SHP77 treated with DMSO at 0.1 percent for 48 hours (cell line): ENCODE measurements at regions not wholly inside any gene's neighbourhood (a gene's known extent, or its start where the extent isn't known, plus 50 kb on each side); places are given as distances from the start of the nearest gene placed in this dataset.
"Not testable (repeated sequence)": the region's sequence is repeated elsewhere in the genome, so short reads cannot be mapped to it uniquely, and the experiment has no call there.

Experiments
- DNase-seq: peaks from one replicate; lab custom pipeline; 2025; lab: John Stamatoyannopoulos, UW

DNA sequence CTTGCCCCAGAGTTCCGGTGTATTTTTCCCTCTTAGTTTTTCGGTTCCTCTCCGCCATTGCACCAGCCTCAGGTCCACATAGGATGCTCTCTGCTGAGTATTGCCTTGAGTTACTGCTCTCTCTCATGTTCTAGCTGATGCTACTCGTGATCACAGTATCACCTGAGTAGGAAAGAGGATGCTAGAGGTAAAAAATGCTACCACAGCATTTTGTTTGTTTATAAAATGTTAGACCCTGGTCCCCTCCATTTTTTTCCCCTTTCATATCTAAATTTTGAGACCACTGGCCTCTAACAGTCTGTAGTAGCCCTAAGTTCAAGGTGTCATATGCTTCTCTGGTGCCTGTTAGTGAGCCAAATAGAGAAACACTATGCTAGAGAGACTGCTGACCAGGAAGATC lies 175.5 kb downstream of the OR2B2 start:
- no peak for DNase-seq

DNA sequence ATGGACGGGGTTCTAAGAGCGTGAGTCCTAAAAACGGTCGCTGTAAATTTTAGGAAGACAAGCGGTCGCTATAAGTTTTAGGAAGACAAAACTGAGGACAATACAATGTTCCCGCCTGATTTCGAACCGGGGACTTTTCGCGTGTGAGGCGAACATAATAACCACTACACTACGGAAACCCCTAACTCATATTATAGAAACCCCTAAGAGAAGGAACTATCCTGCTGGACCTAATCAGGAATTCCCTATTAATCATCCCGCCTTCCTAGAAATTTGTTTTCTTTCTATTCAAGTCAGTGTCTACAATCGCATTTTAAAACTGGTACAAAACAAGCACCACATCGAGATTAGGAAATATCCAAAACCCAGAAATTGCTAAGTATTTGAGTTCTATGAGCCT lies 183.8 kb downstream of the OR2B2 start:
- no peak for DNase-seq

DNA sequence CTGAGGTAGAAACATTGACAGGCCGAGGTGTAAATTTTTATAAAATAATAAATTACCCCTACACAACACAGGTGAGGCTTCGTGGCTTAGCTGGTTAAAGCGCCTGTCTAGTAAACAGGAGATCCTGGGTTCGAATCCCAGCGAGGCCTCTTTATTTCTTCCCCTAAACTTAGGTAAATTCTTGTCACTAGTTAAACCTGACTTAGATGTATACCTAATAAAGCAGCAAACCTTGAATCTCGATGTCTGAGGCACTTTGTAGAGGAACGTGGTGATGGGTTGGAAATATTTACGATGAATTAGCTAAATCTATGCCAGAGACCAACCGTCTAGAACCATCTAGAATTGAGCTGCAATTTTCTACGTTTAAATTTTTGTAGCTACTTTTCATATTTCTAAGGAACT lies 185.6 kb downstream of the OR2B2 start:
- no peak for DNase-seq

DNA sequence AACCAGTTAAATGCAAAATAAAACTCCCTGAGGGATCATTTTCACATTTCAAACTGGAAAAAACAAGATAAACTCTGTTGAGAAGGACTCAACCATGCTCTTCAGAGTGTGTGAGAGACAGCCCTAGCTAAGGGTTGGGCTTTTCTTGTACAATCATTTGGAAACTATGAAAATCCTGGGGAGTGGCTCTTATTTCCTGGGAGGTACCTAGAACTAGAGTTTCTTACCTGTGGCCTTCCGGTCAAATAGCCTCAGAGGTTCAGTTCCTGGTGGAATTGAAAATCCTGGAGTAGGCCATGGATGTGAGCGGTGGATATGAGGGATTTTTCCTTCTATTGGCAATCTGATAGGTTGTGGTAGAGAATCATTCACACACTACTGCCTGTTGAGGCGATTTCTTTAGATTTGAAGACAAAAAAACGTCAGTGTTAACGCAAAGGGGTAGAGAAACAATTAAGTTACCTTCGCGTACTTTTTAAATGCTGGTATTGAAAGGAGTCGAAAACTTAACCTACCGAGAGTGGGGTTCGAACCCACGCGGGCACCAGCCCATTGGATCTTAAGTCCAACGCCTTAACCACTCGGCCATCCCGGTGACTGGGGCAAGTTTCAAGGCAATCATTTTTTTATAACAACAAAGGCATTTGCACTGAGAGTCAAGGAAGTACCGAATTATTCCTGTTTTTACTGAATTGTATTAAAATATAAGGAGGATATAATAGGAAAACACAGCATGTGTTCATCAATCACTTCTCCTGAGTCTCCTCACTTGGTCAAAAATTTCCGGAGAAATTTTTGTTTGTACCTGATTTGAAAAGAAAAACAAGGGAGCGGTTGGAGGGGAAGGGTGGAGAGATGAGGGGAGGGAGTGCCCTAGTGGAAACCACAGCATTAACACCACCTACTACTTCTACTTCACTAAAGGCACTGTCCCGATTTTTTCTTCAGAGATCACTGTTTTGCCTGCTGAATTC lies 191.3 kb downstream of the OR2B2 start:
- peak; percentile 4 for DNase-seq

DNA sequence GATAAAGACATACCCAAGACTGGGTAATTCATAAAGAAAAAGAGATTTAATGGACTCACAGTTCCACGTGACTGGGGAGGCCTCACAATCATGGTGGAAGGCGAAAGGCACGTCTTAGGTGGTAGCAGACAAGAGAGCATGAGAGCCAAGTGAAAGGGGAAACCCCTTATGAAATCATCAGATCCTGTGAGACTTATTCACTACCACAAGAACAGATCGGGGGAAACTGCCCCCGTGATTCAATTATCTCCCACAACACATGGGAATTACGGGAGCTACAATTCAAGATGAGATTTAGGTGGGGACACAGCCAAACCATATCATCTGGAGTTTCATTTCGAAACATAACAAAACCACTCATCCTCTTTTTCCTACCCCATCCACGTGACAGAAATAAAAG lies 193.2 kb downstream of the OR2B2 start:
- DNase-seq: not testable (repeated sequence)

DNA sequence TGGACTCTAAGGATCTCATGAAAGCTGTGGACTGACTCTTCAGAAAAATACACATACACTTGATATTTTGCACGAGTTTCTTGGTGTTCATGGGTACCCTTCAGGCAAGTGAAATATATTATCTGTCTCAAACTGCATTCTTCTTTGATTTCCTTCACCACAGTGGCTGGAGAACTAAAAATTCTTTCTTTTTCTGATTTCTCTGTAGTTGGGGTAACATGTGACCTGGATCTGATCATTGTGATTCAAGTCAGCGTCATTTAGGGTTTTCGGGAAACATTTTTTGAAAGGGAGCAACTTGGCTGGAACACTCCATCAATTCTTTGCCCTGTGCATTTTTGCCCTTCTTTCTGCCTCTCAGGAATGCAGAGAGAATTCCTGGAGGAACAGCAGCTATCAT lies 205.8 kb downstream of the OR2B2 start:
- no peak for DNase-seq

DNA sequence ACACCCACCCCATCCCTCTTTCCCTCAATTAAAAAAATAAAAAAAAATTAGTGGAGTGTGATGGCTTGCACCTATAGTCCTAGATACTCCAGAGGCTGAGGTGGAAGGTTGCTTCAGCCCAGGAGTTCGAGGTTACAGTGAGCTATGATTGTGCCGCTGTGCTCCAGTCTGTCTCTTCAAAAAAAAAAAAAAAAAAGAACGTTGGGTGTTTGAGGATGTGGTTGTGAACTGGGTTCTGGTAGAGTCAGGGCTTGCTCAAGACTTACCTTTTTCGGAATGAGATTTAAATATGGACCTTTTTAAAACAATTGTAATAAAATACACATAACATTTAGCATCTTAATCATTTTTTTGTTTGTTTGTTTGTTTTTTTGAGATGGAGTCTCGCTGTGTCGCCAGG lies 211.9 kb downstream of the OR2B2 start:
- no peak for DNase-seq

DNA sequence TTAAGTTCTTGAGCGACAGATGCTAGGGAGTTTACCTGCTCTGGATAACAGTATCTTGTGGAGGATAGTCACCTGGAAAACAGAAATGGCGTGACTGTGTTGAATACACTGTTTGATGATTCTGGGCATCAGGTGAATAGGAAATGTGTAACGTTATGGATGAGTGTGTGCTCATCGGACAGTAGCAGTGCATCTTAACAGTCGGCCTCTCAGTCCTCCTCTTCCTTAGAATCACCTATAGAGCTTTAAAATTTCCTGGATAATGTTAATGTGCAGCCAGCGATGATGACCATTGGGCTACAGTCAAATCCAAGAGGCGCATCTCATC lies 217.7 kb downstream of the OR2B2 start:
- DNase-seq: no peak

DNA sequence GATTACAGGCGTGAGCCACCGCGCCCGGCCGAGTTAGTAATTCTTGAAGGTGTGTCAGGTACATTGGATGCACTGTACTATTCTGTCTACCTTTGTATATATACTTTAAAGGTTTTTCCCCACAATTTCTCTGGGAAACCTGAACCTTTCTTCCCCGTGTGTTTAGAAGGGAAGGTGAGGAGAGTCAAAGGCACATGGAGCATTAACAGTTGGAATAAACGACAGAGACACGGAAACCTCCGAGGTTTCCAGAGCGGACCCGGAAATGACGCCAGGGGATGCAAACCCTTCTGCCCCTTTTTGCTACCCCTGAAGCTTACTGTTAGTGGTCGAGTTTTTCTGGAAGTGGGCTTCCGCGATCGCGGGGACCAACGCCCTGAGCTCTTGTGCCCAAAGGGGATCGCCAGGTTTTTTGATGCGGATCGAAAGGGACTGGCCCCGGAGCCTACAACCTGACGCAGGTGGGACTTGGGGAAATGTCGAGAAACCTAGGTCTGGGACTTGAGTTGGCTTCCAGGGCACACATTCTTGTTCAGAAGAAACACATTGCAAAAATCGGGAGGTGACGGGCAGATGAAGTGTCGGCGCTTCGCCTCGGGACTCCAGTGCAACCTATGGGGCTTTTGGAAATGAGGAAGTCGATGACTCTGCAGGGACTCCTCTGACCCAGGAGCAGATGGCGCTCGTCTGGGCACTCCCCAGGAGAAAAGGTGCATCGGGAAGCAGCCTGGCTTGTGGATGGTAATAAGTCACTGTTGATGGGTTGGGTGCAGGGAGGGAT lies 218.2 kb downstream of the OR2B2 start:
- peak; percentile 67 for DNase-seq

DNA sequence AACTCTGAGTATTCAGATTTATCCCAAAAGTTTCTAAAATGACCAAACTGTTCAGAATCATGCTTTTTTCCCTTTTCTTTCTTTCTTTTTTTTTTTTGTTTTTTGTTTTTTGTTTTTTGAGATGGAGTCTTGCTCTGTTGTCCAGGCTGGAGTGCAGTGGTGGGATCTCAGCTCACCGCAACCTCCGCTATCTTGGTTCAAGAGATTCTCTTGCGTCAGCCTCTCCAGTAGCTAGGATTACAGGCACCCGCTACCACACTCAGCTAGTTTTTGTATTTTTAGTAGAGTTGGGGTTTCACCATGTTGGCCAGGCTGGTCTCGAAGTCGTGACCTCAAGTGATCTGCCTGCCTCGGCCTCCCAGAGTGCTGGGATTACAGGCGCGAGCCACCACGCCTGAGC lies 219.2 kb upstream of the ZNF184 start:
- DNase-seq: not testable (repeated sequence)

DNA sequence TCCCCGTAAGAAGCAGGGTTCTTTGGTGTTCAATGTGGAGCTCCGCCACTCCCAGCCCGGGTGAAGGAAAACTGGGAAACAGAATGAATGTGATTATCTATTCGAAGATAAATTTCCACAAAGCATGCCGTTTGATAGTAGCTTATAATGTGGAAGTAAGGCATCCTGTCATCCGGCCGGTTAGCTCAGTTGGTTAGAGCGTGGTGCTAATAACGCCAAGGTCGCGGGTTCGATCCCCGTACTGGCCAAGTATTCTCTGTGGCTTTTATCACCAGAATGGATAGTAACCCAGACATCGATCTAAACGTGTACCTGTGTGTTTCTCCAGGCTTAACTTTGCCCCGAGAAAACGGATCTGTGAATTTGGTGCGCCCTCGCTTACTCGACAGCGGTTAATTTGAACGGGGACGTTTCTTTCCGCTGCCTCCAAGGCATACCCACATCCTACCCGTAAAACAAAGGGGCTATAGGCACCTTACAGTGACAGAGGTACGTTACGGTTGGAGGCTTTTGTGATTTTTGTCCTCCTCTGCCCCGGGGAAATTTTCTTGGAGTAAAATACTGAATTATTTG lies 215.2 kb upstream of the ZNF184 start:
- DNase-seq: peak; percentile 90

DNA sequence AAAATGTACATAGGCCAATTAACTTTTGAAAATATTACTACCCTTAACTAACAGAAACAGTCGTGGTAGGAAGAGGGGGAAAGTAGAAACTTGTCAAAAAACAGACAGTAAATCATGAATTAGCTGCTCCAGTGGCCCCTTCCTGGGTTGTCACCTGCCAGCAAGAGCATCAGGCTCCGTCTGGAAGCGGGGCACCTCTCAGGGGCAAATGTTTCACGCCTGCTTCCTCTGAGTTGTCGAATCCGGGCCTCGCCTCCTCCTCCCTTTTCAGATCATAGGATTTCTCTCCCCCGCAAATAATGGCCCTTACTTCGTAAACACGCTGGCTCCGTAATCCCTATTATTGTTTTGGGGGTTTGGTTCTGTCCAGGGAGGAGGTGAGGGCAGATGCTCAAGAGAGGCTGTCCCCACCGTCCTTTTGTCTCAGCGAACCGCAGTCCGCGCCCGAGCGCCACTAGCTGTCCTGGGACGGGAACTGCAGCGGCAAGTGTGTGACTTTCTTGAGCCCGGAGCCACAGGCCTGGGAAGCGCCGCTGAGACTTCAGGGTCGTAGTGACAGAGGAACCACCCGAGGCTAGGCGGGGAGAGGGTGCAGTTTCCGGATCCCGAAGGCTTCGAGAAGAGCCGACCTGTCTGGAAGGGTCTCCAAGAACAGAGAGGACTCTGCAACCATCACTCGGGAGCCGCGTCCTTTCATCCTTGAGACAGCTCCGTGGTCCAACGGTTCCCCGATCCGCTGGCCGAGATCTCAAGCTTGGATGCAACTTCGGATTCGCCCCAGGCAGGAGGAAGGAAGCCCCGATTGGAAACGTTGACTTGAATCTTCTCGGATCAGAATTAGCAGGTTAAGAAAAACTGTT lies 214.5 kb upstream of the ZNF184 start:
- peak; percentile 90 for DNase-seq

DNA sequence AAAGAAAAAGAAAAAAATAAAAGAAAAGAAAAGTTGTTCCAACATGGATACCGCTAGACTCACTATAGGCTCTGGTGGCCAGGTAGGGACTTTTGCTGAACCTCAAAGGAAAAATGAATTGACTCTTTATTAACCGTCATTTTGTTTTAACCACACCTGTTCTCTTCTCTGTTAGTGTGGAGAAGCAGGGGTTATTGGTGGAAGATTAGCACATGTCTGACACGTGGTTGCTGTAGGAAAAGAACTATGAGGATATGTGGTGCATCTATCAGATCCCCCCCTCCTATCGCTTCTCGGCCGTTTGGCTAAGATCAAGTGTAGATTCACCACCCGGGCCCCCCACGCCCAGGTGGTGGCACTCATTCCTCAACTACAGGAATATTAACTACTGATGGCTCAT lies 212.4 kb upstream of the ZNF184 start:
- DNase-seq: no peak

DNA sequence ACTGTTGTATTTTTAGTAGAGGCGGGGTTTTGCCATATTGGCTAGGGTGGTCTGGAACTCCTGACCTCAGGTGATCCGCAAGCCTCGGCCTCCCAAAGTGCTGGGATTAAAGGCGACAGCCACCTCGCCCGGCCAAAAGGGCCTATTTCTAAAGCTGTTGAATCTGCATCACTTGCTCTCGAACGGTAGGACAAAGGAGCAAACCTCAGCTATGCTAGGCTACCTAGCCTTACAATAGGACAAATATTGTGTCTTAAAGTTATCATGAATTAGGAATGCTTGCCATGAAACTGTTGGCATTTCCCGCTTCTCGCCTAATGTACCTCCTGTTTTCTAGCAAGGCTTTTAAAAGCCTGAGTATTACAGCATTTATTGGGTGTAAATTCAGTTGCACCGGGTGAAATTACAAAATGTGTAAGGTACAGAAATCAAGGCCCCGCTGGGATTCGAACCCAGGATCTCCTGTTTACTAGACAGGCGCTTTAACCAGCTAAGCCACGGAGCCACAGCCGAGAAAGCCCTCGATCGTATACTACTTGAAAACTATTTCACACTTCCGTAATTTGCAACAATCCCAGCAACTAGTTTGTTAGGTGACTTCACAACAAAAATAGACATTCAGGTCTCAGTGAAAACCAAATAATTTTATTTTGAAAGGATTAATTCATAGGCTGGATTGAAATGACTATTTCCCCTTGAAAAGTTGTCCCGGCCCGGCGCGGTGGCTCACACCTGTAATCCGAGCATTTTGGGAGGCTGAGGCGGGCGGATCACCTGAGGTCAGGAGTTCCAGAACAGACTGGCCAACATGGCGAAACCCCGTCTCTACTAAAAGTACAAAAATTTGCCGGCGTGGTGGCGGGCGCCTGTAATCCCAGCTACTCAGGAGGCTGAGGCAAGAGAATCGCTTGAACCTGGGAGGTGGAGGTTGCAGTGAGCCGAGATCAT lies 211.6 kb upstream of the ZNF184 start:
- peak; percentile 41 for DNase-seq

DNA sequence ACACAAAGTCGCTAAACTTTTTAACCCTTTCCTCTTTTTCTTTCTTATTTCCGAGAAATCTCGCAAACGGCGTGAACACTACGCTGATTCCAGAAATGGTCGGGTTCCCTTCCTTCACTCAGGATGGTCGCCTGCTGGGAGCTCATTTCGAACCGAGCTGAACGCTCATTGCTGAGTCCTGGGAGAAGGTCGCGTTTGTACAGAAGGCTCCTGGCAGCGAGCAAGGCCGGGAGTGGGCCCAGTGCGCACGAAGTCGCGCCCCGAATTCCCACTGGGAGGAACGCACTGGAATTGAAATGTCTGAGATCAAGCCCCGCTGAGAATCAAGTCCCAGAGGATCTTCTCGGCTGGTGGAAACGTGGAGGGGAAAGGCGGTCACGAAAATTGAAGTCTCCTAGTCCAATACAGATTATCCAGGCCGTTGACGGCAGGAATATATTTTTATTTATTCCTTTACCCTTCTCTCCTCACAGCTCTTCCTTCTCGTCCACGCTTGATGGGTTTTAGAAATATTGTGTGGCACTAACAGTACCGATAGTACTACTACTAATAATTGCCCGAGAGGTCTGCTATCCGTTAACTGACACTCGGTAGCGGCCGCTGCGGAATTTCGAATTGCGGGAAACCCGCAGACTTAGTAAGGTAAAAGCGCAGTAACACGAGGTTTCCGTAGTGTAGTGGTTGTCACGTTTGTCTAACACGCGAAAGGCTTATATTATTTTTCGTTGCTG lies 207.2 kb upstream of the ZNF184 start:
- DNase-seq: no peak

DNA sequence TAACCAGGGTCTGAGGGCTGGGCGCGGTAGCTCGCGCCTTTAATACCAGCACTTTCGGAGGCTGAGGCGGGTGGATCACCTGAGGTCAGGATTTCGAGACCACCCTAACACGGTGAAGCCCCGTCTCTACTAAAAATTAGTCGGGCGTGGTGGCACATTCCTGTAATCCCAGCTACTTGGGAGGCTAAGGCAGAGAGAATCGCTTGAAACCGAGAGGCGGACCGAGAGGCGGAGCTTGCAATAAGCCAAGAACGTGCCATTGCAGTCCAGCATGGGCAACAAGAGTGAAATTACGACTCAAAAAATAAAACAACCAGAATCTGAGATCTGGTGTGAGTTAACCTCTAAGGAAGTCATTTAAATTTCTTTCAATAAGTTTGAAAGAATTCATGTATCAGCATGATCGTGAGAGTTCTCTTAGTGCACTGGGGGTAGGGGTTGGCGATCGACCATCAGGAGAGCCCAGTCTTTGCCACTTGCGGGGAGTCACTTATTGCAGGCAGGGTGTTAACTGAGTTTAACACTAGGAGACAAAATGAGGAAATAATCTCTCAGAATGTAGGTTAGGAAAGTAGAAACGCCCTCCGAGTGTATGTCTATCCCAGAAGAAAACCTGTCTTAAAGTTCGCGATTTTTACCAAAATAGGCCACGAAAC lies 206.5 kb upstream of the ZNF184 start:
- no peak for DNase-seq

DNA sequence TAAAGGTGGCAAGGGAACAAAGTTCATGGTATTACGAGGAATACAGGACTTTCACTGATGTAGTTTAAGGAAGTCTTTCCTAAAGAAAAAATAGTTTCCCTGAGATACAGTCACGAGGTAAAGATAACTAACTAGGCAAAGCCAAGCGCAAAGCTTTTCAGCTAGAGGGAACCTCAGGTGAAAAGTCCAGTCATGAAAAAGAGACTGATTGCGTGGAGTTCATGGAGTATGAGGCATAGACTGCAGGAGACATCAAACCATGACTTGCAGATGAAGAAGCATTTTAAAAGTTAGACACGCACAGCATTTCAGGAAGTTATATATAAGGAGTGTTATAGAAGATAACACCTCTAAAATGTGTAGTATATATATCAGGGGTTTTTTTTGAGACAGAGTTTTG lies 205.6 kb upstream of the ZNF184 start:
- no peak for DNase-seq

DNA sequence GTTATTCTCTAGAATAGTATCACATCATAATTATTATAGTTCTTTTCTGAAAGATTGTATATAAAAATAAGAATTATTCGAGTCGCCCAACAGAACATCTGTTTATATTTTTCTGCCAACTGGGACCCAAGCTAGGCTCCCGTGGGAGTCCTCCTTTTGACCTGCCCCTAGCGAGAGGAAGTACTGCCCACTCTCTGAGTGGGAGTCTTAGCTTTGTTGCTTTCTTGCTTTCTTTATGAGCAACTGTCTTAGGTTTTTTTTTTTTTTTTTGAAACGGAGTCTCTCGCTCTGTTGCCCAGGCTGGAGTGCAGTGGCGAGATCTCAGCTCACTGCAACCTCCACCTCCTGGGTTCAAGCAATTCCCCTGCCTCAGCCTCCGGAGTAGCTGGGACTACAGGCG lies 202.0 kb upstream of the ZNF184 start:
- no peak for DNase-seq

DNA sequence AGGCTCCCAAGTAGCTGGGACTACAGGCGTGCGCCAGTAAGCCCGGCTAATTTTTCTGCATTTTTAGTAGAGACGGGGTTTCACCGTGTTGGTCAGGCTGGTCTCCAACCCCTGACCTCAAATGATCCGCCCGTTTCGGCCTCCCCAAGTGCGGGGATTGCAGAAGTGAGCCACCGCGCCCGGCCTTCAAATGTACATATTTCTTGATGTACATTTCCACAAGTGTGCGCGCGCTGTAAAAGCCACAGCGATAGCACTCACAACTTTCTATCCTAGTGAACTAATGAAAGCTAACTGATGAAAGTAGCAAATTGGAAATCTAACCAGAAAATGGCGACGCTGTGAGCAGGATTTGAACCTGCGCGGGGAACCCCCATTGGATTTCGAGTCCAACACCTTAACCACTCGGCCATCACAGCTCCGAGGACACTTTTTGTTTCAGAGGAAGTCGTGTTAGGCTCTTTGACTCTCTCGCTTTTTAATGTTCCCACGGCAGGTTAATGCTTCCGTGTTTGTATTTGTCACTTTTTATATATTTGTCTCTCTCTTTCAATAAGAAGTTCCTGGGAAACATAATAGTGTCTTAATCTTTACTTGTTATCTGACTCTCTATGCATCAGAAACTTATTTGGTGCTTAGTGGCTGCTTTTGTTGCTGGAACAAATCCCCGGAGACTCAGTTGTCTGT lies 199.4 kb upstream of the ZNF184 start:
- DNase-seq: peak; percentile 76
